HG03064 (cell line): ENCODE measurements at regions not wholly inside any gene's neighbourhood (a gene's known extent, or its start where the extent isn't known, plus 50 kb on each side); places are given as distances from the start of the nearest gene placed in this dataset.
"Not testable (repeated sequence)": the region's sequence is repeated elsewhere in the genome, so short reads cannot be mapped to it uniquely, and the experiment has no call there.

Source experiments
- ATAC-seq: cut with Tn5 transposase; IDR thresholded peaks from one replicate; pipeline ENCODE4 v1.9.1; 2021; ENCODE audit warnings: low read depth; ENCODE audit not compliant: unreplicated experiment

- ATAC-seq, result no peak
Measured at GRCh38 chr17:77036841-77037381, 103.9 kb upstream of the SEC14L1 start.

- ATAC-seq, result no peak
Measured at GRCh38 chr17:77037943-77038342, 102.8 kb upstream of the SEC14L1 start.

- ATAC-seq, result no peak
Measured at GRCh38 chr17:77038884-77039555, 101.7 kb upstream of the SEC14L1 start.

GRCh38 chr17:77042476-77043231 lies 98.1 kb upstream of the SEC14L1 start:
- ATAC-seq, result no peak

- ATAC-seq, result no peak
Measured at GRCh38 chr17:77045441-77046041, 95.2 kb upstream of the SEC14L1 start.

- no peak for ATAC-seq
Measured at GRCh38 chr17:77049440-77049839, 91.3 kb upstream of the SEC14L1 start.

GRCh38 chr17:77050901-77051300 lies 89.9 kb upstream of the SEC14L1 start:
- ATAC-seq, result not testable (repeated sequence)

GRCh38 chr17:77054936-77055335 lies 85.8 kb upstream of the SEC14L1 start:
- ATAC-seq, result no peak

- no peak for ATAC-seq
Measured at GRCh38 chr17:77055453-77055852, 85.3 kb upstream of the SEC14L1 start.

- ATAC-seq, result no peak
Measured at GRCh38 chr17:77058016-77058415, 82.8 kb upstream of the SEC14L1 start.

- no peak for ATAC-seq
Measured at GRCh38 chr17:77061669-77062068, 79.1 kb upstream of the SEC14L1 start.

GRCh38 chr17:77064598-77064997 lies 76.2 kb upstream of the SEC14L1 start:
- ATAC-seq, result no peak

GRCh38 chr17:77066165-77066564 lies 74.6 kb upstream of the SEC14L1 start:
- no peak for ATAC-seq

- ATAC-seq, result not testable (repeated sequence)
Measured at GRCh38 chr17:77066726-77067409, 73.9 kb upstream of the SEC14L1 start.

- no peak for ATAC-seq
Measured at GRCh38 chr17:77068915-77069314, 71.9 kb upstream of the SEC14L1 start.

GRCh38 chr17:77070888-77071279 lies 69.9 kb upstream of the SEC14L1 start:
- ATAC-seq, result no peak

- no peak for ATAC-seq
Measured at GRCh38 chr17:77071925-77072490, 68.8 kb upstream of the SEC14L1 start.

GRCh38 chr17:77072670-77073069 lies 68.1 kb upstream of the SEC14L1 start:
- no peak for ATAC-seq

- ATAC-seq, result no peak
Measured at GRCh38 chr17:77074681-77075080, 66.1 kb upstream of the SEC14L1 start.

- no peak for ATAC-seq
Measured at GRCh38 chr17:77076124-77076830, 64.5 kb upstream of the SEC14L1 start.
